Esophagus muscularis mucosa (tissue), 3 donors: ENCODE measurements at regions not wholly inside any gene's neighbourhood (a gene's known extent, or its start where the extent isn't known, plus 50 kb on each side); places are given as distances from the start of the nearest gene placed in this dataset.

Source experiments
- POLR2A ChIP-seq: fragments of 450-650 bp; IDR thresholded peaks from one replicate; pipeline ENCODE4 v1.6.1; 2017; ENCODE audit warnings: antibody characterized with exemption, moderate library complexity, mild to moderate bottlenecking, low read depth
- TF ChIP-seq, protein P1 (sequence below), 3 experiments: fragments of 200-600 bp in 2 of 3; fragments of 450-650 bp in 1 of 3; sonication (generic) in 2 of 3; IDR thresholded peaks; one replicate each; pipeline ENCODE4 v1.5.1; 2017 to 2019; ENCODE audit warnings: antibody characterized with exemption in 3 of 3, mild to moderate bottlenecking in 2 of 3, moderate library complexity in 1 of 3

DNA sequence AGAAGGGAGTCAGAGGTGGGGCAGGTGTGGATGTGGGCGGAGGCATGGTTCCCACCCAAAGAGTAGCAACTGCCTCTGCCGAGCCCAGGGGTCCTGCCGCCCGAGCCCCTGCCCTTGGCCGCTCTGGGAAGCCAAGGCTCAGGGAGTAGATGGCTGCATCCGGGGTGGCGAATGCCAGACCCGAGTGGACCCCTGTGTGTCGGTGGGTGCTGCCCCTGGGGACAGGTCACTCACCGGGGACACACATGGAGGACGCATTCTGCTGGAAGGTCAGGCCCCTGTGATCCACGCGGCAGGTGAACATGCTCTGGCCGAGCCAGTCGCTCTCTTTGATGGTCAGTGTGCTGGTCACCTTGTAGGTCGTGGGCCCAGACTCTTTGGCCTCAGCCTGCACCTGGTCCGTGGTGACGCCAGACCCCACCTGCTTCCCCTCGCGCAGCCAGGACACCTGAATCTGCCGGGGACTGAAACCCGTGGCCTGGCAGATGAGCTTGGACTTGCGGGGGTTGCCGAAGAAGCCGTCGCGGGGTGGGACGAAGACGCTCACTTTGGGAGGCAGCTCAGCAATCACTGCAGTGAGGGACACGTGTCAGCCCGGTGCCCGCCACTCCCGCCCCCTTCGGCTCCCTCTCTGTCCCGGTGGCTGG lies 329.0 kb downstream of the TMEM121 start:
- TF ChIP-seq, protein P1, sequence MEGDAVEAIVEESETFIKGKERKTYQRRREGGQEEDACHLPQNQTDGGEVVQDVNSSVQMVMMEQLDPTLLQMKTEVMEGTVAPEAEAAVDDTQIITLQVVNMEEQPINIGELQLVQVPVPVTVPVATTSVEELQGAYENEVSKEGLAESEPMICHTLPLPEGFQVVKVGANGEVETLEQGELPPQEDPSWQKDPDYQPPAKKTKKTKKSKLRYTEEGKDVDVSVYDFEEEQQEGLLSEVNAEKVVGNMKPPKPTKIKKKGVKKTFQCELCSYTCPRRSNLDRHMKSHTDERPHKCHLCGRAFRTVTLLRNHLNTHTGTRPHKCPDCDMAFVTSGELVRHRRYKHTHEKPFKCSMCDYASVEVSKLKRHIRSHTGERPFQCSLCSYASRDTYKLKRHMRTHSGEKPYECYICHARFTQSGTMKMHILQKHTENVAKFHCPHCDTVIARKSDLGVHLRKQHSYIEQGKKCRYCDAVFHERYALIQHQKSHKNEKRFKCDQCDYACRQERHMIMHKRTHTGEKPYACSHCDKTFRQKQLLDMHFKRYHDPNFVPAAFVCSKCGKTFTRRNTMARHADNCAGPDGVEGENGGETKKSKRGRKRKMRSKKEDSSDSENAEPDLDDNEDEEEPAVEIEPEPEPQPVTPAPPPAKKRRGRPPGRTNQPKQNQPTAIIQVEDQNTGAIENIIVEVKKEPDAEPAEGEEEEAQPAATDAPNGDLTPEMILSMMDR (IDR thresholded peaks at IDR 0.05) = no peak
- TF ChIP-seq POLR2A = no peak
